ENCODE measurements at regions not wholly inside any gene's neighbourhood (a gene's known extent, or its start where the extent isn't known, plus 50 kb on each side); places are given as distances from the start of the nearest gene placed in this dataset.

DNA sequence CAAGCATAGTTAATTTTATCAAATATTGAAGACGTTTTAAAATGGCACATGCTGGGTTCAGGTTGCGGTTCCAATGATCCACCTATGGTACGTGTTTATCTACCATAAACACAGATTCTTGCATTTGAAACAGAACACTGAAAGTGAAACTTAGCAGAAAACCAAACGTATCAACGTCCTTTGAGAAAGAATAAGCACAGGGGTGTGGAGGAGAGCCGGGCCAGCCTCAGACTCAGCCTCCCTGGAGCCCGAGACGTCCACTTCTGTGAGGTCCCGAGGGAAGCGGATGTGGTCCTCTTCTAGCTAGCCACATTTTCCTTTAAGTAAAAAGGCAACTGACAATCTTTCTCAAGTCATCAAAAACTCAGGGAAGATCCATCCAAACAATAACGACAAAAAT is 195.9 kb downstream of the RTP5 start:
- TF ChIP-seq, protein P1, sequence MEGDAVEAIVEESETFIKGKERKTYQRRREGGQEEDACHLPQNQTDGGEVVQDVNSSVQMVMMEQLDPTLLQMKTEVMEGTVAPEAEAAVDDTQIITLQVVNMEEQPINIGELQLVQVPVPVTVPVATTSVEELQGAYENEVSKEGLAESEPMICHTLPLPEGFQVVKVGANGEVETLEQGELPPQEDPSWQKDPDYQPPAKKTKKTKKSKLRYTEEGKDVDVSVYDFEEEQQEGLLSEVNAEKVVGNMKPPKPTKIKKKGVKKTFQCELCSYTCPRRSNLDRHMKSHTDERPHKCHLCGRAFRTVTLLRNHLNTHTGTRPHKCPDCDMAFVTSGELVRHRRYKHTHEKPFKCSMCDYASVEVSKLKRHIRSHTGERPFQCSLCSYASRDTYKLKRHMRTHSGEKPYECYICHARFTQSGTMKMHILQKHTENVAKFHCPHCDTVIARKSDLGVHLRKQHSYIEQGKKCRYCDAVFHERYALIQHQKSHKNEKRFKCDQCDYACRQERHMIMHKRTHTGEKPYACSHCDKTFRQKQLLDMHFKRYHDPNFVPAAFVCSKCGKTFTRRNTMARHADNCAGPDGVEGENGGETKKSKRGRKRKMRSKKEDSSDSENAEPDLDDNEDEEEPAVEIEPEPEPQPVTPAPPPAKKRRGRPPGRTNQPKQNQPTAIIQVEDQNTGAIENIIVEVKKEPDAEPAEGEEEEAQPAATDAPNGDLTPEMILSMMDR (IDR thresholded peaks at IDR 0.05): no peak
- TF ChIP-seq, protein P2, sequence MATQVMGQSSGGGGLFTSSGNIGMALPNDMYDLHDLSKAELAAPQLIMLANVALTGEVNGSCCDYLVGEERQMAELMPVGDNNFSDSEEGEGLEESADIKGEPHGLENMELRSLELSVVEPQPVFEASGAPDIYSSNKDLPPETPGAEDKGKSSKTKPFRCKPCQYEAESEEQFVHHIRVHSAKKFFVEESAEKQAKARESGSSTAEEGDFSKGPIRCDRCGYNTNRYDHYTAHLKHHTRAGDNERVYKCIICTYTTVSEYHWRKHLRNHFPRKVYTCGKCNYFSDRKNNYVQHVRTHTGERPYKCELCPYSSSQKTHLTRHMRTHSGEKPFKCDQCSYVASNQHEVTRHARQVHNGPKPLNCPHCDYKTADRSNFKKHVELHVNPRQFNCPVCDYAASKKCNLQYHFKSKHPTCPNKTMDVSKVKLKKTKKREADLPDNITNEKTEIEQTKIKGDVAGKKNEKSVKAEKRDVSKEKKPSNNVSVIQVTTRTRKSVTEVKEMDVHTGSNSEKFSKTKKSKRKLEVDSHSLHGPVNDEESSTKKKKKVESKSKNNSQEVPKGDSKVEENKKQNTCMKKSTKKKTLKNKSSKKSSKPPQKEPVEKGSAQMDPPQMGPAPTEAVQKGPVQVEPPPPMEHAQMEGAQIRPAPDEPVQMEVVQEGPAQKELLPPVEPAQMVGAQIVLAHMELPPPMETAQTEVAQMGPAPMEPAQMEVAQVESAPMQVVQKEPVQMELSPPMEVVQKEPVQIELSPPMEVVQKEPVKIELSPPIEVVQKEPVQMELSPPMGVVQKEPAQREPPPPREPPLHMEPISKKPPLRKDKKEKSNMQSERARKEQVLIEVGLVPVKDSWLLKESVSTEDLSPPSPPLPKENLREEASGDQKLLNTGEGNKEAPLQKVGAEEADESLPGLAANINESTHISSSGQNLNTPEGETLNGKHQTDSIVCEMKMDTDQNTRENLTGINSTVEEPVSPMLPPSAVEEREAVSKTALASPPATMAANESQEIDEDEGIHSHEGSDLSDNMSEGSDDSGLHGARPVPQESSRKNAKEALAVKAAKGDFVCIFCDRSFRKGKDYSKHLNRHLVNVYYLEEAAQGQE (IDR thresholded peaks at IDR 0.05): no peak
- TF ChIP-seq RFX5 (IDR thresholded peaks at IDR 0.05): no peak
- TF ChIP-seq, protein P3, sequence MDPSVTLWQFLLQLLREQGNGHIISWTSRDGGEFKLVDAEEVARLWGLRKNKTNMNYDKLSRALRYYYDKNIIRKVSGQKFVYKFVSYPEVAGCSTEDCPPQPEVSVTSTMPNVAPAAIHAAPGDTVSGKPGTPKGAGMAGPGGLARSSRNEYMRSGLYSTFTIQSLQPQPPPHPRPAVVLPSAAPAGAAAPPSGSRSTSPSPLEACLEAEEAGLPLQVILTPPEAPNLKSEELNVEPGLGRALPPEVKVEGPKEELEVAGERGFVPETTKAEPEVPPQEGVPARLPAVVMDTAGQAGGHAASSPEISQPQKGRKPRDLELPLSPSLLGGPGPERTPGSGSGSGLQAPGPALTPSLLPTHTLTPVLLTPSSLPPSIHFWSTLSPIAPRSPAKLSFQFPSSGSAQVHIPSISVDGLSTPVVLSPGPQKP (IDR thresholded peaks at IDR 0.05; ENCODE audit: low read depth, low read length): no peak
- TF ChIP-seq POLR2A (IDR thresholded peaks at IDR 0.05; ENCODE audit: low read length): no peak
- no peak for TF ChIP-seq CEBPB (IDR thresholded peaks at IDR 0.05)
- no peak for TF ChIP-seq CBX2 (IDR thresholded peaks at IDR 0.05; ENCODE audit: borderline replicate concordance, low read depth)
- no peak for TF ChIP-seq BHLHE40 (IDR thresholded peaks at IDR 0.05; ENCODE audit: low read depth, low read length)

All from A549 (cell line).